MM.1S (cell line): ENCODE measurements at regions not wholly inside any gene's neighbourhood (a gene's known extent, or its start where the extent isn't known, plus 50 kb on each side); places are given as distances from the start of the nearest gene placed in this dataset.

Experiments
- DNase-seq: peaks from one replicate; pipeline ENCODE4 v3.0.0-alpha.2; 2015
- H2AFZ ChIP-seq: fragments of 300-600 bp; sonication (generic); 2 replicates; pipeline ENCODE4 v1.6.0; 2016; ENCODE audit warnings: antibody characterized with exemption, low read length
- H3F3A ChIP-seq: fragments of 300-600 bp; sonication (generic); 2 replicates; pipeline ENCODE4 v1.6.1; 2016; ENCODE audit warnings: mild to moderate bottlenecking, antibody characterized with exemption, low read length, moderate library complexity, mixed read lengths; ENCODE audit not compliant: insufficient read depth
- H3K27ac ChIP-seq: fragments of 300-600 bp; sonication (generic); 2 replicates; pipeline ENCODE4 v1.5.1; 2016; ENCODE audit warnings: mild to moderate bottlenecking, low read length
- H3K27me3 ChIP-seq: fragments of 300-600 bp; sonication (generic); replicated peaks from 2 replicates; pipeline ENCODE4 v1.6.0; 2016; ENCODE audit warnings: low read length; ENCODE audit not compliant: insufficient read depth
- H3K36me3 ChIP-seq: fragments of 300-600 bp; sonication (generic); replicated peaks from 2 replicates; pipeline ENCODE4 v1.6.1; 2016; ENCODE audit warnings: mild to moderate bottlenecking, low read length, mixed read lengths; ENCODE audit not compliant: insufficient read depth
- H3K4me1 ChIP-seq: fragments of 300-600 bp; sonication (generic); 2 replicates; pipeline ENCODE4 v1.6.1; 2016; ENCODE audit warnings: low read length, mixed read lengths
- H3K4me2 ChIP-seq: fragments of 300-600 bp; sonication (generic); 2 replicates; pipeline ENCODE4 v1.6.0; 2016; ENCODE audit warnings: low read depth, low read length
- H3K4me3 ChIP-seq: fragments of 300-600 bp; sonication (generic); 2 replicates; pipeline ENCODE4 v1.5.1; 2016; ENCODE audit warnings: low read length, mixed read lengths
- H3K79me2 ChIP-seq: fragments of 300-600 bp; sonication (generic); 2 replicates; pipeline ENCODE4 v1.6.1; 2016; ENCODE audit warnings: mixed run types, low read length, mixed read lengths
- H3K9ac ChIP-seq: fragments of 300-600 bp; sonication (generic); 2 replicates; pipeline ENCODE4 v1.6.1; 2016; ENCODE audit warnings: low read length, mixed read lengths
- H3K9me2 ChIP-seq: fragments of 300-600 bp; sonication (generic); replicated peaks from 2 replicates; pipeline ENCODE4 v1.6.1; 2016; ENCODE audit warnings: mild to moderate bottlenecking, low read length, mixed read lengths; ENCODE audit not compliant: insufficient read depth
- H3K9me3 ChIP-seq: fragments of 300-600 bp; sonication (generic); replicated peaks from 2 replicates; pipeline ENCODE4 v1.6.1; 2016; ENCODE audit warnings: mild to moderate bottlenecking, low read length, mixed read lengths; ENCODE audit not compliant: insufficient read depth
- H4K20me1 ChIP-seq: fragments of 300-600 bp; sonication (generic); 2 replicates; pipeline ENCODE4 v1.6.1; 2016; ENCODE audit warnings: mild to moderate bottlenecking, low read length, moderate library complexity, mixed read lengths; ENCODE audit not compliant: insufficient read depth
- CTCF ChIP-seq: fragments of 300-600 bp; sonication (generic); IDR thresholded peaks from 2 replicates; pipeline ENCODE4 v1.5.1; 2016; ENCODE audit warnings: antibody characterized with exemption, low read length, mixed read lengths
- EZH2 ChIP-seq: fragments of 300-600 bp; sonication (generic); optimal IDR thresholded peaks from 2 replicates; pipeline ENCODE3; 2017; ENCODE audit warnings: low read depth, mild to moderate bottlenecking, antibody characterized with exemption, low read length, mixed read lengths
- EZH2phosphoT487 ChIP-seq: fragments of 300-600 bp; sonication (generic); IDR thresholded peaks from 2 replicates; pipeline ENCODE4 v1.6.1; 2018; ENCODE audit warnings: antibody characterized with exemption, low read length

- H3K9me2 ChIP-seq = no peaks in the 10 kb centered on the region
These were observed 91.4 kb upstream of the IRS2 start for GRCh38 chr13:109877809-109878208.

GRCh38 chr13:109875746-109876145 is 89.4 kb upstream of the IRS2 start:
- no peaks in the 10 kb centered on the region for H3K4me1 ChIP-seq
- DNase-seq = no peak
- H4K20me1 ChIP-seq = no peaks in the 10 kb centered on the region
- no peak overlapping the region for H3K4me3 ChIP-seq
- H3K9me2 ChIP-seq = no peaks in the 10 kb centered on the region
- no peak overlapping the region for H2AFZ ChIP-seq
- H3K9me3 ChIP-seq = no peaks in the 10 kb centered on the region
- no peak overlapping the region for H3K4me2 ChIP-seq
- H3F3A ChIP-seq = no peaks in the 10 kb centered on the region
- no peaks in the 10 kb centered on the region for H3K36me3 ChIP-seq
- no peaks in the 10 kb centered on the region for H3K27me3 ChIP-seq
- no peak overlapping the region for H3K9ac ChIP-seq
- H3K79me2 ChIP-seq = no peaks in the 10 kb centered on the region
- H3K27ac ChIP-seq = no peak overlapping the region
- TF ChIP-seq CTCF (no peak), EZH2phosphoT487 (no peak), EZH2 (no peak)

More at GRCh38 chr13:109877809-109878208, 91.4 kb upstream of the IRS2 start:
- no peaks in the 10 kb centered on the region for H3K27me3 ChIP-seq
- DNase-seq = no peak
- TF ChIP-seq EZH2phosphoT487 (no peak), CTCF (no peak), EZH2 (no peak)
- no peak overlapping the region for H3K9ac ChIP-seq
- H3K4me1 ChIP-seq = no peaks in the 10 kb centered on the region
- no peaks in the 10 kb centered on the region for H3K36me3 ChIP-seq
- no peak overlapping the region for H3K4me2 ChIP-seq
- no peaks in the 10 kb centered on the region for H3F3A ChIP-seq
- no peaks in the 10 kb centered on the region for H3K79me2 ChIP-seq
- no peaks in the 10 kb centered on the region for H4K20me1 ChIP-seq
- H3K9me3 ChIP-seq = no peaks in the 10 kb centered on the region
- no peak overlapping the region for H3K27ac ChIP-seq
- H2AFZ ChIP-seq = no peak overlapping the region
- no peak overlapping the region for H3K4me3 ChIP-seq

- DNase-seq = no peak
- no peak for TF ChIP-seq EZH2phosphoT487
- TF ChIP-seq EZH2 = no peak
- no peak for TF ChIP-seq CTCF
- Histone ChIP-seq H3K27ac (no peak overlapping the region), H3K36me3 (no peaks in the 10 kb centered on the region), H3K9me3 (no peaks in the 10 kb centered on the region), H3K4me2 (no peak overlapping the region), H2AFZ (no peak overlapping the region), H3K4me1 (no peaks in the 10 kb centered on the region), H3K27me3 (no peaks in the 10 kb centered on the region), H3K4me3 (no peak overlapping the region), H3F3A (no peaks in the 10 kb centered on the region), H3K9ac (no peak overlapping the region), H3K9me2 (no peaks in the 10 kb centered on the region), H4K20me1 (no peaks in the 10 kb centered on the region), H3K79me2 (no peaks in the 10 kb centered on the region)
These were observed 88.4 kb upstream of the IRS2 start for GRCh38 chr13:109874484-109875454.
